GM18868 (cell line): ENCODE measurements at regions not wholly inside any gene's neighbourhood (a gene's known extent, or its start where the extent isn't known, plus 50 kb on each side); places are given as distances from the start of the nearest gene placed in this dataset.
"Not testable (repeated sequence)": the region's sequence is repeated elsewhere in the genome, so short reads cannot be mapped to it uniquely, and the experiment has no call there.

Experiments used
- ATAC-seq: cut with Tn5 transposase; IDR thresholded peaks from one replicate; pipeline ENCODE4 v1.9.1; 2021; ENCODE audit warnings: mild to moderate bottlenecking, moderate library complexity; ENCODE audit not compliant: unreplicated experiment

GRCh38 chr13:83731113-83731512 lies 151.2 kb downstream of the SLITRK1 start:
- no peak for ATAC-seq

DNA sequence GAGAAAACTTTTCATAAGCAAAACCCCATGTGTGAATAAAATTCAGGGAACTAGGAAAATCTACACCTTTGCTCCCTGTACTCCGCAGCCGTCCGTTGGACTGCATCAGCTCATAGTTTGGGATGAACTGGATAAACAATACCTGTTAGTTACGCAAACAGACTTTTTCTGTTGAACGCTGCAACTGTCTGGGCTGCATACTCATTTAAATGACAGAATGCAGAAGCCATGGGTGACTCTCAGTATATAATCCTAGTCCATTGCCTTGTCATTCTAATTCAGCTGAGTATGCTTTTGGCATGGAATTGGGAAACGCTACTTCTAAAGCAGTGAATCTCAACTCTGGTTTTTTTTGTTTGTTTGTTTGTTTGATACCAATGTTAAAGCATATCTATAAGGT lies 151.6 kb downstream of the SLITRK1 start:
- ATAC-seq = no peak

DNA sequence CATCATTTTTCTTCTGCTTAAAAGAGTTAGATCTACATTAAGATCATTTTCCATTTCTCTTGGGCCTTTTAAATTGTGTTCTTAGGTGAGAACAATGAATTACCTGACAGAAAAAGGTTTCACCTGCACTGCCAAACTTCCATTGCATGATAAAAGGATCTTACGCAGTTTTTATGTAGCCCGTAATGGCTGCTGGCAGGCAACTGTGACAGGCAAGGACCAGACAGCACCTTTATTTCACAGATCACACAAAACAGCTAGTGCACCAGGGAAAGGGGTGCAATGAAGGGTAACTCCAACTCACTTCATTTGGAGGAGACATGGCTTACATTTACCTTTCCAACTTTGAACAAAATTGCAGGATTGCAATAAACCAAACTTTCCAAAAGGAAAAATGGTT lies 159.8 kb downstream of the SLITRK1 start:
- ATAC-seq = no peak

DNA sequence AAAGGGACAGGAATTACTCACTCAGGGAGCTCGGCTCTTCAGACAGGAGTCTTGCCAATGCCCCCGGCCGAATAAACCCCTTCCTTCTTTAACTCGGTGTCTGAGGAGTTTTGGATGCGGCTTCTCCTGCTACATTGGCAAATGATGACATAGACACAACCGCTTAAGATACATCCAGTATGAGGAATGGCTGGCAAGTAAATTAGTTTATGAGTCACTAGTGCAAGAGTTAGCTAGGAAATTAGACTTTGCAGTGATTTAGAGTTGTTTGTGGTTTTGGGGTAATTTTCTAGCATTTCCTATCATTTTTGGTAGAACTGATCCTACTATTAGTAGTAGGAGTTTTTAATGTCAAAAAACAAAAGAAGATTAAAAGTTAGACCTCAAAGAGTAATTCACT lies 166.2 kb downstream of the SLITRK1 start:
- ATAC-seq = no peak

DNA sequence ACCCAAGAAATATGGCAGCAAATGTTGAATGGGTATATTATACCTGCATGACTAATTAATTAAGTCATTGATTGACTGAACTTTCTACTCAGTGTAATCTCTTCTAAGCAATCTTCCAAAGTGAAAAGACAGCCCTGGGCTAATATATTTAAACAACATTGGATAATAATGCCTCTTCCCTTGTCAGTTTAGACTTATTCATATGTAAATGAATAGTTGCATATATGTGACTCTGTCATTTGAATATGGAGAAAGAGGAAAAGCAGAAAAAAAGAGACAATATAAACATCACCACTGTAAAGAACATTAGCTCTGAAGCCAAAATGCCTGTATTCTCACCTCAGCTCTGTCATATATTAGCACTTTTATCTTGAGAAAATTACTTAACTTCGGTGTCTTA lies 168.0 kb downstream of the SLITRK1 start:
- ATAC-seq = no peak

GRCh38 chr13:83710133-83710515 lies 172.2 kb downstream of the SLITRK1 start:
- ATAC-seq = no peak

DNA sequence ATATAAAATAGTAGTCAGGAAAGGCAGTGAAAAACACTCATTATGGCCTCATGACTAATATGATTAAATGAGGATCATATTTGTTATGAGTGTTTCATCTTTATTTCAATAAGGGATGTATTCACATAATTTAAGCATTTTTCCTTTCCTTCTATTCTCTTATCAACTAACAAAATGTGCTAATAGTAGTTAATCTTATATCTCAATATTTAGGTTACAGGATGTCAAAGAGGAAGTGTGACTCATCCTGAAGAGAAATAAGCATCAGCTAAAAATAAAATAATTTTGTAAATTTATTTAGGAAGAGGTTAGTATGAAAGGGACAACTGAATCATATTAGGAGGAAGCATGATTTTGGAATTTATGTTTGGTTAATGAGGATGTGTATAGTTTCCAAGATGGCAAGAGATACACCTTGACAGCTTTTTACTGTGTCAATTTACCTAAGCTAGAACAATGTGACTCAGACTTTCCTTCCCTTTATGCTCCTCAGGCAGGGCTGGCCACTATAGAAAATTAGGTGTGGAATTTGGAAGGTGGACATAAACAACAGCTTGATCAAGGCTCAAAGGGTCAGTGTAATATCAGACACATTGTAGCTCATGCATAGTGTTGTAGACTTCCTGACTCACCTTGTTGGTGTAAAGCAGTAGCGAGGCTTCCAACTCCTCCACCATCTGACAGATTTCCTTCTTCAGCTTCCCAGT lies 172.7 kb downstream of the SLITRK1 start:
- no peak for ATAC-seq

GRCh38 chr13:83702021-83702420 lies 180.3 kb downstream of the SLITRK1 start:
- no peak for ATAC-seq

DNA sequence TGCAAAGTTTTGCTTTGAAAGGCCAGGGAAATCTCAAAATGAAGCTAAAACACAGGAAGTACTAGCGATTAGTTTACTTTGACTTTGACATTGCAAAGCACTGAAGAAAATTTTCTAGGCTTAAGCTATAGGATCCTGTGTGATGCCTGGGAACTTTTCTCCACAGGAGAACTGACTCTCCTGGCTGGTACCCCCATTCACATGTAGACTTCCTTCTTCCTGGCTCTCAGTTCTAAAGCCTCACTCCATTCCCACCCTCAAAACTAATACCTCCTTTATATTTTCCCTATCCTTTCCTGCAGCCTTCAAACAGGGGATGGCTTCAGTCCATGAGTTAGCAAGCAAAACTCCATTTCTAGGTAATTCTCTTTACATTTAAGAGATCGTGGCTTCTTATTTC lies 189.5 kb downstream of the SLITRK1 start:
- ATAC-seq = no peak

DNA sequence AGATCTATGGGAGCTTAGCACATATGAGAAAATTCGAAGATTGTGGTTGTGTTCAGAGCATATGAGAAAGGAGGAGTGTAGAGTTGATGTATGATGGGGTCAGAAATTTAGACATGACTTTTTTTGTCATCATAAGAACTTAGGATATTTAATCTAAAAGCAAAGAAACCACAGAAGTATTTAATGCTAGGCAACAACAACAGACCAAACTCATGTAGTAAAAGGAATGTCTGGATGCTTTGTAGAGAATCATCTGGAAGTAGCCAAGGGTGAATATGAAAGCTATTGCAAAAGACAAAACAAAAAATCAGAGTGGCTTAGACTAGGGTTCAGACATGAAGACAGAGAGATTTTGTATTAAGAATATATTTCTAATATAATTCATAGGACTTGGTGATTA lies 190.3 kb downstream of the SLITRK1 start:
- no peak for ATAC-seq

GRCh38 chr13:83681547-83681946 lies 200.7 kb downstream of the SLITRK1 start:
- no peak for ATAC-seq

DNA sequence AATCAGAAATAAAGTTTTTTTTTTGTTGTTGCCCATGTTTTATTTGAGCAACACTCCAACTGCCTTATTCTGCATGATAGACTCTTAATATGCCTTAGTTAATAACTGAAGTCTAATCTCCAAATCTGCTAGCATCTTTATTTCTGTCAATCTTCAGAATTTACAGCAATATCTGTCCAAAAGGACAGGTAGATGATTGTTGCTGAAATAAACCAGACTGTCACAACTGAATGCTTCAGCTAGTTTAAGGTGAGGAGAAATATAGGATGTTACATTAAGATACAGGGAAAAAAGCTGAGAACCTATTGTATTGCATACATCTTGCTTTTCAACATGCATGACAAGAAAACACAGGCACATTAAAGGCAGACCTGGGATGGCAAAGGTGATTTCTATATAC lies 204.3 kb downstream of the SLITRK1 start:
- ATAC-seq = no peak

- ATAC-seq = no peak
These were observed 209.7 kb downstream of the SLITRK1 start for GRCh38 chr13:83672612-83673011.

DNA sequence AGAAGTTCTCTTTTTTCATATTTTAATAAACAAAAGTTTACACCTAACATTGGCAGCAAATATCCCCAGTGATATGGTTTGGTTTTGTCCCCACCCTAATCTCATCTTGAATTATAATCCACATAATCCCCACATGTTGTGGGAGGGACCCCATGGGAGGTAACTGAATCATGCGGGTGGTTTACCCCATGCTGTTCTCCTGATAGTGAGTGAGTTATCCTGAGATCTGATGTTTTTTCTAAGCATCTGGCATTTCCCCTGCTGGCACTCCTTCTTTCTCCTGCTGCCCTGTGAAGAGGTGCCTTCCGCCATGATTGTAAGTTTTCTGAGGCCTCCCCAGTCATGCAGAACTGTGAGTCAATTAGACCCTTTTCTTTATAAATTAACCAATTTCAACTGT lies 214.7 kb downstream of the SLITRK1 start:
- no peak for ATAC-seq

DNA sequence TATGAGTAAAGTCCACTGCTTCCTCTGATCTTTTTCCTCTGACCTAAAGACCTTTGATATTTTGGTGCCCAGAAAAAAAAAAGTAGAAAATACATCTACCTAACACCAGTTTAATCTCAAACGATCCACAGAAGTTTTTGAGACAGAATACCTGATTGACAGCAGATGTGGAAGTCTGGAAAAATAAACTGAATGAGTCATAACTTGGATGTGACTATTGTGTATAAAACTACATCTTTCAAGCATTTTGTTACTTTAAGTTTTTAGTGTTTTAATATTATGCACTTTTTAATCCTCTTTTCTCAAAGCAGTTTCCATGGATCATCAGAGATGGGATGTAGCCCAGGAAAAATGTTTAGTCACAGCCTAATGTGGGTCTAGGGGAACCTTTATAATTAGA lies 216.1 kb downstream of the SLITRK1 start:
- no peak for ATAC-seq

DNA sequence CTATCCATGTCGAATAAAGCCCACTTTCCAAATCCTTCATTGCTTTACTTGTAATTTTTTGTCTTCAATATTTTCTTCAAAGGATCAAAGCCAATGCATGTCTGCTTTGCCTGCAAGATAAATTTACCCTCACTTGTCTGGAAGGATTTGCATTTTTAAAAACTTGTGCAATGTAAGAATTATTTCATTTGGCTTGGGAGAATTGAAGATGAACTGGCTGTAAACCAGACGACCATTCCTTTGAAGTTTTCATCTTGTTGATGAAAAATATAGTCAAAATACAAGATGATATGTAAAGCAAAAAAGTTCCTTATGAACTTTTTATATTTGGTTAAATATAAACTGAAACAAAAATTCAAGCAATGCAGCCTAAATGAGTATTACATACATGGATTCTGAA lies 225.0 kb downstream of the SLITRK1 start:
- ATAC-seq = no peak

DNA sequence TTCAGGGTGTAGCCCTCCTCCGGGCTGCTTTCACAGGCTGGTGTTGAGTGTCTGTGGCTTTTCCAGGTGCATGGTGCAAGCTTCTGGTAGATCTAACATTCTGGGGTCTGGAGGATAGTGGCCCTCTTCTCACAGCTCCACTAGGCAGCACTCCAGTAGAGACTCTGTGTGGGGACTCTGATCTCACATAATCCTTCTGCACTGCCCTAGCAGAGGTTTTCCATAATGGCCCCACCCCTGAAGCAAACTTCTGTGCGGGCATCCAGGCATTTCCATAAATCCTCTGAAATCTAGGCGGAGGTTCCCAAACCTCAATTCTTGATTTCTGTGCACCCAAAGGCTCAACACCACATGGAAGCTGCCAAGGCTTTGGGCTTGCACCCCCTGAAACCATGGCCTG lies 239.7 kb downstream of the SLITRK1 start:
- not testable (repeated sequence) for ATAC-seq

GRCh38 chr13:83634601-83635000 lies 247.7 kb downstream of the SLITRK1 start:
- ATAC-seq = no peak

DNA sequence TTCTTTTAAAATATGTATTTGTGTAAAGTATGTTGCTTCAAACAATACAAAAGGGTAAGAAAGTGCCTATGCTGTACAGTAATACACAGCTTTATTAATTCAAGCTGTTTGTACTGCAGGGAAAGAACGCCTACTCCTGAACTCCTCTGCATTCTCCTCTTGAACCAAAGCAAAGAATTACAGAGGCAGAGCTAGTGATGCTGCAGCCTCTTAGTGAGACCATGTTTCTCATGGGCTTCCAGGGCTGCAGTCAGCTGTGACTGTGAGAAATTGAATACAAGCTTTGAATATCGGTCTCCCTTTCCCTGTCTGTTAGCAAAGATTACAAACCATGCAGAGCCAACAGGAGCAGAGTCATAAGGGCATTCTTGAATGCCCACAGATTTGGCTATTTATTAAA lies 248.5 kb downstream of the SLITRK1 start:
- ATAC-seq = no peak

DNA sequence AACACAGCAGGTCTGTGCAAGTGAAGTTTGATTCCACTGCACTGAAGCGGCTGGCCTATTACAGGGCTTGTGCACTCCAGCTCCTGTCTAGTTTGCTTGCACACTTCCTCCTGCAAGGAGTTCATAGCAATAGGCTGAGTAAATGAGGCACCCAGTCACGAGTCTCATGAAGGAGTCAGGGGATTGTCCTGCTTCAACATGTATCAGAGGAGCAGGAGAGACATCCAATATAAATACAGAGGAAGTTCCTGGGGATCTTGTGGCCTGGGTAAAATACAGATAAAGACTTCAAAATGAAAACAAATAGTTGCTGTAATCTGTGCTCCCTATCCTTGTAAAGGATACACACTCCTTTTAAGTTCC lies 259.9 kb downstream of the SLITRK1 start:
- no peak for ATAC-seq

- ATAC-seq = no peak
These were observed 260.4 kb downstream of the SLITRK1 start for GRCh38 chr13:83621765-83622421.

DNA sequence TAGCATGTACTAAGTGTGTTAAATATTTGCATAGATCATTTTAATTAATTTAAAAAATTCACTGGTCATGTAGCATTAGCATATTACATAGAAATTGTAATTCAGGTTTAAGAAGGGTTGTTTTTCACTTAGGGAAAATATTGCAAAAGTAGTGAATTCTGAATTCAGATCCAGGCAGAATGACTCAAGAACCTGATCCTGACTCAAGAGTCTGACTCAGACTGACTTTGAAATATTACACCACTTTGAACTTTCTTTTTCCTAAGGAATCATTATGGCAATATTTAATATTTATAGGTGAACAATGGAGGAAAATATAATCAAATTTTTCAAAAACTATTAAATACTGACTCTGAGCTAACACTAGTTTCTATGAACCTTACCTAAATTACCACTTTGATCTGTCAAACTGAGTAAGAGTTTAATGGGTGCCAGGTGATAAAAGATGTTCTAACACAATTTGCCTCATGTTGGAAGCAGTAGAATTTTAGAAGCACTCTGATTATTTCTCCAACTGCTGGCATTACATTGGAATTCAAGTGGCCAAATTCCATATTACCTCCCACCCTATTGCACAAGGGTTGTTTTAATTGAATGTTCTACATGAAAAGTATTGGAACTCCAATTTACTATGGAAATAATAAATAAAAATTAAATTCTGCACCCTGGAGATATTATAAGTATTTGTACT lies 261.6 kb downstream of the SLITRK1 start:
- ATAC-seq = no peak
